ENCODE measurements at regions not wholly inside any gene's neighbourhood (a gene's known extent, or its start where the extent isn't known, plus 50 kb on each side); places are given as distances from the start of the nearest gene placed in this dataset.

GRCh38 chr9:106727969-106728368, 135.0 kb upstream of the ZNF462 start:
- Histone ChIP-seq H3K4me3 (ENCODE audit: low read length) (no peak overlapping the region), H3K79me2 (replicated peaks; ENCODE audit: insufficient read depth, low read length) (no peaks in the 10 kb centered on the region), H3K27ac (ENCODE audit: low read length) (no peak overlapping the region), H3K9ac (ENCODE audit: low read length) (no peak overlapping the region), H3K4me2 (ENCODE audit: low read length) (no peak overlapping the region), H3K27me3 (ENCODE audit: insufficient read depth, low read depth, low read length) (no peaks in the 10 kb centered on the region), H3K9me2 (ENCODE audit: insufficient read depth, low read length) (no peaks in the 10 kb centered on the region), H3K36me3 (ENCODE audit: insufficient read depth, low read length) (no peaks in the 10 kb centered on the region), H4K20me1 (ENCODE audit: insufficient read depth) (no peaks in the 10 kb centered on the region), H3F3A (ENCODE audit: insufficient read depth, low read length, poor library complexity, severe bottlenecking) (no peaks in the 10 kb centered on the region), H2AFZ (ENCODE audit: low read depth, low read length) (no peak overlapping the region), H3K9me3 (ENCODE audit: low read length) (no peaks in the 10 kb centered on the region)
- TF ChIP-seq RAD21 (conservative IDR thresholded peaks at IDR 0.05) (no peak), MXI1 (conservative IDR thresholded peaks at IDR 0.05; ENCODE audit: poor library complexity, severe bottlenecking) (no peak), EZH2 (IDR thresholded peaks at IDR 0.05; ENCODE audit: borderline replicate concordance, insufficient read depth, low read length, poor library complexity, severe bottlenecking) (no peak)
- TF ChIP-seq, protein P1, sequence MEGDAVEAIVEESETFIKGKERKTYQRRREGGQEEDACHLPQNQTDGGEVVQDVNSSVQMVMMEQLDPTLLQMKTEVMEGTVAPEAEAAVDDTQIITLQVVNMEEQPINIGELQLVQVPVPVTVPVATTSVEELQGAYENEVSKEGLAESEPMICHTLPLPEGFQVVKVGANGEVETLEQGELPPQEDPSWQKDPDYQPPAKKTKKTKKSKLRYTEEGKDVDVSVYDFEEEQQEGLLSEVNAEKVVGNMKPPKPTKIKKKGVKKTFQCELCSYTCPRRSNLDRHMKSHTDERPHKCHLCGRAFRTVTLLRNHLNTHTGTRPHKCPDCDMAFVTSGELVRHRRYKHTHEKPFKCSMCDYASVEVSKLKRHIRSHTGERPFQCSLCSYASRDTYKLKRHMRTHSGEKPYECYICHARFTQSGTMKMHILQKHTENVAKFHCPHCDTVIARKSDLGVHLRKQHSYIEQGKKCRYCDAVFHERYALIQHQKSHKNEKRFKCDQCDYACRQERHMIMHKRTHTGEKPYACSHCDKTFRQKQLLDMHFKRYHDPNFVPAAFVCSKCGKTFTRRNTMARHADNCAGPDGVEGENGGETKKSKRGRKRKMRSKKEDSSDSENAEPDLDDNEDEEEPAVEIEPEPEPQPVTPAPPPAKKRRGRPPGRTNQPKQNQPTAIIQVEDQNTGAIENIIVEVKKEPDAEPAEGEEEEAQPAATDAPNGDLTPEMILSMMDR (IDR thresholded peaks at IDR 0.05; ENCODE audit: poor library complexity, severe bottlenecking), result no peak

GRCh38 chr9:106728860-106729259, 134.1 kb upstream of the ZNF462 start:
- Histone ChIP-seq H3K27me3 (ENCODE audit: insufficient read depth, low read depth, low read length) (no peaks in the 10 kb centered on the region), H3K9me3 (ENCODE audit: low read length) (no peaks in the 10 kb centered on the region), H3K4me2 (ENCODE audit: low read length) (no peak overlapping the region), H3K27ac (ENCODE audit: low read length) (no peak overlapping the region), H3K4me3 (ENCODE audit: low read length) (no peak overlapping the region), H3F3A (ENCODE audit: insufficient read depth, low read length, poor library complexity, severe bottlenecking) (no peaks in the 10 kb centered on the region), H3K9me2 (ENCODE audit: insufficient read depth, low read length) (no peaks in the 10 kb centered on the region), H2AFZ (ENCODE audit: low read depth, low read length) (no peak overlapping the region), H3K36me3 (ENCODE audit: insufficient read depth, low read length) (no peaks in the 10 kb centered on the region), H3K79me2 (replicated peaks; ENCODE audit: insufficient read depth, low read length) (no peaks in the 10 kb centered on the region), H3K9ac (ENCODE audit: low read length) (no peak overlapping the region), H4K20me1 (ENCODE audit: insufficient read depth) (no peaks in the 10 kb centered on the region)
- TF ChIP-seq POLR2AphosphoS5 (IDR thresholded peaks at IDR 0.05), result no peak

DNA sequence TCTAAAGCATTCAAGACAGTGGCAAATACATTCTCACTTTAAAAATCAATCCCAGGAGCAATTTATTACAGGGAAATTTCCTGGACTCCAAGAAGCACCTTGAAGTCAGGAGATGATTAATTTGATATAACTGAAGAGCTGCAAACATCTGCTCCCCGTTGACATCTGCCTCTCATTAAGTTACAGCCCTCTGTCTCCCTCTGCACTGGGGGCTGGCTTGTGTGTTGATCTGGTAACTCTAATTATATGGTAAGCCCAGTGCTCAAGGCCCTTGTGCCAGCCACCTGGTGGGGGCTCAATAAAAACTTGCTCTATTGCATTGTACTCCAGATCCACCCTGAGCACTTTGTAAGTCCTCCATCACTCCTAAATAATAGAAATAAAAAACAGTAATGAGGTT, 131.1 kb upstream of the ZNF462 start:
- H2AFZ ChIP-seq (ENCODE audit: low read depth, low read length), result no peak overlapping the region
- no peaks in the 10 kb centered on the region for H3K9me3 ChIP-seq (ENCODE audit: low read length)
- no peak overlapping the region for H3K27ac ChIP-seq (ENCODE audit: low read length)
- no peaks in the 10 kb centered on the region for H4K20me1 ChIP-seq (ENCODE audit: insufficient read depth)
- no peak overlapping the region for H3K4me3 ChIP-seq (ENCODE audit: low read length)
- H3K9me2 ChIP-seq (ENCODE audit: insufficient read depth, low read length), result no peaks in the 10 kb centered on the region
- H3K27me3 ChIP-seq (ENCODE audit: insufficient read depth, low read depth, low read length), result no peaks in the 10 kb centered on the region
- no peaks in the 10 kb centered on the region for H3K79me2 ChIP-seq (replicated peaks; ENCODE audit: insufficient read depth, low read length)
- no peak overlapping the region for H3K9ac ChIP-seq (ENCODE audit: low read length)
- H3K4me2 ChIP-seq (ENCODE audit: low read length), result no peak overlapping the region
- no peak for TF ChIP-seq RAD21 (conservative IDR thresholded peaks at IDR 0.05)
- TF ChIP-seq SMC3 (conservative IDR thresholded peaks at IDR 0.05; ENCODE audit: poor library complexity), result no peak
- no peak for TF ChIP-seq TAF1 (IDR thresholded peaks at IDR 0.05; ENCODE audit: low read depth)
- no peak for TF ChIP-seq POLR2AphosphoS5 (IDR thresholded peaks at IDR 0.05)
- TF ChIP-seq, protein P2, sequence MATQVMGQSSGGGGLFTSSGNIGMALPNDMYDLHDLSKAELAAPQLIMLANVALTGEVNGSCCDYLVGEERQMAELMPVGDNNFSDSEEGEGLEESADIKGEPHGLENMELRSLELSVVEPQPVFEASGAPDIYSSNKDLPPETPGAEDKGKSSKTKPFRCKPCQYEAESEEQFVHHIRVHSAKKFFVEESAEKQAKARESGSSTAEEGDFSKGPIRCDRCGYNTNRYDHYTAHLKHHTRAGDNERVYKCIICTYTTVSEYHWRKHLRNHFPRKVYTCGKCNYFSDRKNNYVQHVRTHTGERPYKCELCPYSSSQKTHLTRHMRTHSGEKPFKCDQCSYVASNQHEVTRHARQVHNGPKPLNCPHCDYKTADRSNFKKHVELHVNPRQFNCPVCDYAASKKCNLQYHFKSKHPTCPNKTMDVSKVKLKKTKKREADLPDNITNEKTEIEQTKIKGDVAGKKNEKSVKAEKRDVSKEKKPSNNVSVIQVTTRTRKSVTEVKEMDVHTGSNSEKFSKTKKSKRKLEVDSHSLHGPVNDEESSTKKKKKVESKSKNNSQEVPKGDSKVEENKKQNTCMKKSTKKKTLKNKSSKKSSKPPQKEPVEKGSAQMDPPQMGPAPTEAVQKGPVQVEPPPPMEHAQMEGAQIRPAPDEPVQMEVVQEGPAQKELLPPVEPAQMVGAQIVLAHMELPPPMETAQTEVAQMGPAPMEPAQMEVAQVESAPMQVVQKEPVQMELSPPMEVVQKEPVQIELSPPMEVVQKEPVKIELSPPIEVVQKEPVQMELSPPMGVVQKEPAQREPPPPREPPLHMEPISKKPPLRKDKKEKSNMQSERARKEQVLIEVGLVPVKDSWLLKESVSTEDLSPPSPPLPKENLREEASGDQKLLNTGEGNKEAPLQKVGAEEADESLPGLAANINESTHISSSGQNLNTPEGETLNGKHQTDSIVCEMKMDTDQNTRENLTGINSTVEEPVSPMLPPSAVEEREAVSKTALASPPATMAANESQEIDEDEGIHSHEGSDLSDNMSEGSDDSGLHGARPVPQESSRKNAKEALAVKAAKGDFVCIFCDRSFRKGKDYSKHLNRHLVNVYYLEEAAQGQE (IDR thresholded peaks at IDR 0.05; ENCODE audit: borderline replicate concordance), result no peak
- no peak for TF ChIP-seq EZH2 (IDR thresholded peaks at IDR 0.05; ENCODE audit: borderline replicate concordance, insufficient read depth, low read length, poor library complexity, severe bottlenecking)
- TF ChIP-seq EP300 (conservative IDR thresholded peaks at IDR 0.05; ENCODE audit: poor library complexity, severe bottlenecking), result no peak
- H3F3A ChIP-seq (ENCODE audit: insufficient read depth, low read length, poor library complexity, severe bottlenecking), result no peaks in the 10 kb centered on the region
- no peaks in the 10 kb centered on the region for H3K36me3 ChIP-seq (ENCODE audit: insufficient read depth, low read length)

Data from neural cell (in vitro differentiated cells).